K562 (cell line): ENCODE measurements at regions not wholly inside any gene's neighbourhood (a gene's known extent, or its start where the extent isn't known, plus 50 kb on each side); places are given as distances from the start of the nearest gene placed in this dataset.

Source experiments
- ATAC-seq: fragments of 200-7000 bp; cut with Tn5 transposase; 3 replicates; pipeline ENCODE4 v1.9.1; 2020; ENCODE audit warnings: moderate library complexity
- BruUV-seq: library from RNA; stranded (reverse); fragments of 400-500 nt; replicated peaks from 2 replicates; lab custom pipeline; 2021; lab: Mats Ljungman, UMichigan
- CTCF ChIA-PET: fragments of 300-600 bp; formaldehyde crosslinking; extraction: SDS; loops from one replicate; lab custom pipeline; 2021; ENCODE audit warnings: low intra/inter-chr PET ratio; lab: Yijun Ruan, JAX
- POLR2A ChIA-PET: fragments of 300-600, 350-650 bp; sonication (Branson Sonifier 250); formaldehyde crosslinking; extraction: SDS; loops from one replicate; lab custom pipeline; 2021; ENCODE audit warnings: antibody characterized with exemption, inconsistent platforms; lab: Yijun Ruan, JAX
- DNase-seq, 4 experiments: peaks; one replicate each; pipeline versions ENCODE4 v3.0.0 to v3.0.0-alpha.2; 2011 to 2018; ENCODE audit warnings: low spot score in 3 of 4, mixed read lengths in 3 of 4; ENCODE audit errors: extremely low read depth in 1 of 4
- FAIRE-seq: peaks from 2 replicates; lab custom pipeline; 2011; peaks lifted over from hg19 to GRCh38; lab: Jason Lieb, UNC
- H2AFZ ChIP-seq: 2 replicates; pipeline ENCODE4 v1.6.0; 2011; ENCODE audit warnings: low read depth, low read length, control low read depth, inconsistent platforms
- H3K27ac ChIP-seq: fragments of 200-600 bp; 3 replicates; pipeline ENCODE4 v1.8.0; 2011; ENCODE audit warnings: low read depth, mild to moderate bottlenecking, control low read depth, inconsistent platforms, low read length, moderate library complexity, mixed read lengths; ENCODE audit errors: extremely low read depth
- H3K27me3 ChIP-seq, 2 experiments: fragments of 300-600 bp in 1 of 2; 2 replicates in 1 of 2; 3 replicates in 1 of 2; pipeline versions ENCODE4 v1.6.0 to v1.8.0; 2011; ENCODE audit warnings: inconsistent platforms in 2 of 2, low read length in 2 of 2, mild to moderate bottlenecking in 1 of 2, mixed read lengths in 1 of 2, moderate library complexity in 1 of 2; ENCODE audit not compliant: control insufficient read depth in 2 of 2, insufficient read depth in 2 of 2
- H3K36me3 ChIP-seq: fragments of 300-600 bp; 3 replicates; pipeline ENCODE4 v1.8.0; 2011; ENCODE audit warnings: mild to moderate bottlenecking, low read length, inconsistent platforms; ENCODE audit not compliant: control insufficient read depth, insufficient read depth
- H3K4me1 ChIP-seq, 2 experiments: fragments of 200-600 bp in 1 of 2; replicated peaks in 1 of 2; 2 replicates in 1 of 2; 3 replicates in 1 of 2; pipeline versions ENCODE4 v1.5.1 to v1.8.0; 2011; ENCODE audit warnings: inconsistent platforms in 2 of 2, low read length in 2 of 2, mild to moderate bottlenecking in 1 of 2, mixed read lengths in 1 of 2, moderate library complexity in 1 of 2; ENCODE audit not compliant: control insufficient read depth in 2 of 2, insufficient read depth in 2 of 2
- H3K4me2 ChIP-seq: 2 replicates; pipeline ENCODE4 v1.6.1; 2011; ENCODE audit warnings: low read length, control low read depth, inconsistent platforms, mixed read lengths; ENCODE audit not compliant: insufficient read depth
- H3K4me3 ChIP-seq: fragments of 200-600 bp; sonication (generic), shearing (Covaris generic); 2 replicates; pipeline ENCODE4 v1.5.1; 2016; ENCODE audit warnings: control low read depth, inconsistent platforms
- H3K79me2 ChIP-seq: fragments of 200-600 bp; 3 replicates; pipeline ENCODE4 v1.8.0; 2011; ENCODE audit warnings: low read length, inconsistent platforms; ENCODE audit not compliant: control insufficient read depth, insufficient read depth
- H3K9ac ChIP-seq, 2 experiments: 2 replicates each; pipeline versions ENCODE4 v1.6.0 to v1.6.1; 2011; ENCODE audit warnings: low read depth in 2 of 2, low read length in 2 of 2, control low read depth in 1 of 2, inconsistent platforms in 1 of 2, mild to moderate bottlenecking in 1 of 2, mixed read lengths in 1 of 2; ENCODE audit not compliant: insufficient read depth in 1 of 2
- H3K9me1 ChIP-seq: one replicate; pipeline ENCODE4 v1.6.0; 2011; ENCODE audit warnings: inconsistent platforms, mild to moderate bottlenecking, low read length, moderate library complexity; ENCODE audit not compliant: control insufficient read depth, insufficient read depth
- H3K9me3 ChIP-seq: replicated peaks from 2 replicates; pipeline ENCODE4 v1.5.1; 2011; ENCODE audit warnings: low read depth, low read length, inconsistent platforms; ENCODE audit not compliant: control insufficient read depth, insufficient read depth
- H4K20me1 ChIP-seq: replicated peaks from 2 replicates; pipeline ENCODE4 v1.6.1; 2011; ENCODE audit warnings: low read length, inconsistent platforms, mixed read lengths; ENCODE audit not compliant: control insufficient read depth, insufficient read depth
- FOXO4 ChIP-seq: fragments of 450-650 bp; formaldehyde crosslinking; IDR thresholded peaks from 2 replicates; pipeline ENCODE4 v1.4.0; 2020; ENCODE audit warnings: mild to moderate bottlenecking, moderate library complexity
- HINFP ChIP-seq: fragments of 450-650 bp; conservative IDR thresholded peaks from 2 replicates; pipeline ENCODE4 v1.6.1; 2016; ENCODE audit warnings: missing genetic modification characterization, low read depth, mild to moderate bottlenecking, control low read depth, missing compliant biosample characterization
- HMG20A ChIP-seq: fragments of 450-650 bp; formaldehyde crosslinking; conservative IDR thresholded peaks from 2 replicates; pipeline ENCODE4 v1.4.0; 2020; ENCODE audit warnings: mild to moderate bottlenecking, mixed read lengths
- HNRNPUL1 ChIP-seq: fragments of 200-400 bp; formaldehyde crosslinking; IDR thresholded peaks from 2 replicates; pipeline ENCODE4 v1.6.1; 2017; ENCODE audit warnings: low read length
- PCBP1 ChIP-seq: fragments of 200-400 bp; formaldehyde crosslinking; IDR thresholded peaks from 2 replicates; pipeline ENCODE4 v1.6.1; 2018; ENCODE audit warnings: mild to moderate bottlenecking, low read depth, low read length; ENCODE audit not compliant: poor library complexity, severe bottlenecking
- SNRNP70 ChIP-seq: fragments of 200-400 bp; formaldehyde crosslinking; optimal IDR thresholded peaks from 2 replicates; pipeline ENCODE3; 2017; ENCODE audit warnings: low read depth, low read length
- THAP12 ChIP-seq: fragments of 250-450 bp; sonication (Bioruptor Pico); IDR thresholded peaks from 2 replicates; pipeline ENCODE4 v1.9.0; 2021; ENCODE audit warnings: mild to moderate bottlenecking, inconsistent platforms
- ZFPM2 ChIP-seq: fragments of 250-450 bp; sonication (Bioruptor Pico); IDR thresholded peaks from 2 replicates; pipeline ENCODE4 v1.5.1; 2022; ENCODE audit warnings: mild to moderate bottlenecking
- ZKSCAN8 ChIP-seq: fragments of 200-800 bp; sonication (Bioruptor generic); IDR thresholded peaks from 2 replicates; pipeline ENCODE4 v1.6.1; 2016; ENCODE audit warnings: missing genetic modification characterization, missing compliant biosample characterization
- ZNF175 ChIP-seq: fragments of 200-800 bp; sonication (Bioruptor generic); IDR thresholded peaks from 2 replicates; pipeline ENCODE4 v1.6.1; 2016; ENCODE audit warnings: low read depth, mild to moderate bottlenecking, missing genetic modification characterization, missing compliant biosample characterization
- ZNF431 ChIP-seq: sonication (generic); formaldehyde crosslinking; IDR thresholded peaks from 2 replicates; pipeline ENCODE4 v1.8.0; 2022; ENCODE audit warnings: mild to moderate bottlenecking, missing genetic modification reagents
- WGBS: fragments of 100-300 bp; shearing (Covaris generic); methylation state at CpG from one replicate; pipeline ENCODE4 v1.1.6; 2016; ENCODE audit warnings: low coverage, mixed read lengths; ENCODE audit not compliant: insufficient coverage; ENCODE audit errors: missing lambda C conversion rate; 5-methylcytosine and 5-hydroxymethylcytosine counted together
- in situ Hi-C: fragments of 300-500 bp; cut with MboI; formaldehyde crosslinking; loops from 4 replicates; pipeline ENCODE4 v1.15.0; 2018; ENCODE audit warnings: inconsistent platforms, mixed read lengths
- intact Hi-C: fragments of 100-400 bp; cut with micrococcal nuclease; formaldehyde crosslinking; loops from 2 replicates; pipeline ENCODE4 v1.14.2; 2022

- DNase-seq, result no peak
- H3K4me1 ChIP-seq, result no peaks in the 10 kb centered on the region
- intact Hi-C loops (no loop called here), in situ Hi-C loops (no loop called here)
- H3K9me3 ChIP-seq, result no peaks in the 10 kb centered on the region
- no peak overlapping the region for H2AFZ ChIP-seq
- H3K79me2 ChIP-seq, result no peaks in the 10 kb centered on the region
- H3K9ac ChIP-seq, result no peak overlapping the region
- TF ChIP-seq PCBP1 (no peak), ZNF175 (CRISPR knock-in tag) (no peak), THAP12 (CRISPR knock-in tag) (no peak), HINFP (no peak), HMG20A (CRISPR knock-in tag) (no peak), SNRNP70 (no peak), ZNF431 (no peak), ZFPM2 (no peak), ZKSCAN8 (no peak), FOXO4 (no peak), HNRNPUL1 (no peak)
- H3K9me1 ChIP-seq, result no peaks in the 10 kb centered on the region
- CTCF ChIA-PET, result no interaction called here
- no peak for ATAC-seq
- POLR2A ChIA-PET, result no interaction called here
- H3K4me2 ChIP-seq, result no peak overlapping the region
- no peak overlapping the region for H3K4me3 ChIP-seq
- no TSS peak for BruUV-seq
- H3K27me3 ChIP-seq, result no peaks in the 10 kb centered on the region
- no peak for FAIRE-seq
- 0% methylated on average over 2 of the region's 2 CpGs for WGBS
- no peaks in the 10 kb centered on the region for H4K20me1 ChIP-seq
- no peak overlapping the region for H3K27ac ChIP-seq
- no peaks in the 10 kb centered on the region for H3K36me3 ChIP-seq
These were observed 258.5 kb upstream of the SLIT2 start for GRCh38 chr4:19993242-19993641.
